Left renal pelvis (tissue), 4 donors: ENCODE measurements at regions not wholly inside any gene's neighbourhood (a gene's known extent, or its start where the extent isn't known, plus 50 kb on each side); places are given as distances from the start of the nearest gene placed in this dataset.
A peak's percentile ranks its signal among the peaks of the same experiment; 100 is the strongest.

Experiments used
- DNase-seq, 4 donors: peaks; one replicate each; pipeline ENCODE4 v3.0.0-alpha.2; 2013; ENCODE audit warnings: low read depth in 4 of 4, low spot score in 3 of 4

- DNase-seq: no peak
Observed at GRCh38 chr6:10060004-10060403, 354.9 kb downstream of the TFAP2A start.

GRCh38 chr6:10054672-10055071 lies 360.2 kb downstream of the TFAP2A start:
- DNase-seq: no peak

- no peak for DNase-seq
Observed at GRCh38 chr6:10051283-10051682, 363.6 kb downstream of the TFAP2A start.

- DNase-seq: no peak
Observed at GRCh38 chr6:10048370-10049297, 366.2 kb downstream of the TFAP2A start.

- DNase-seq: no peak
Observed at GRCh38 chr6:10042280-10042679, 372.6 kb downstream of the TFAP2A start.

- DNase-seq: peak in 2 of 4 donors; percentile 12 to 27
Observed at GRCh38 chr6:10033223-10033829, 381.5 kb downstream of the TFAP2A start.

GRCh38 chr6:10031617-10032016 lies 383.3 kb downstream of the TFAP2A start:
- no peak for DNase-seq

- DNase-seq: no peak
Observed at GRCh38 chr6:10030942-10031537, 383.8 kb downstream of the TFAP2A start.

GRCh38 chr6:10028222-10028621 lies 386.7 kb downstream of the TFAP2A start:
- DNase-seq: no peak

GRCh38 chr6:10019851-10020250 lies 395.0 kb downstream of the TFAP2A start:
- no peak for DNase-seq

GRCh38 chr6:10014557-10014956 lies 400.3 kb downstream of the TFAP2A start:
- DNase-seq: peak in 1 of 4 donors; percentile 7

- DNase-seq: no peak
Observed at GRCh38 chr6:10000551-10000950, 414.3 kb downstream of the TFAP2A start.

GRCh38 chr6:9999796-10000195 lies 415.1 kb downstream of the TFAP2A start:
- no peak for DNase-seq

GRCh38 chr6:9986273-9986672 lies 428.6 kb downstream of the TFAP2A start:
- no peak for DNase-seq

- DNase-seq: no peak
Observed at GRCh38 chr6:9985481-9985880, 429.4 kb downstream of the TFAP2A start.

GRCh38 chr6:9984607-9985006 lies 430.3 kb downstream of the TFAP2A start:
- DNase-seq: no peak

- DNase-seq: no peak
Observed at GRCh38 chr6:9983168-9983567, 431.7 kb downstream of the TFAP2A start.

GRCh38 chr6:9982215-9982614 lies 432.7 kb downstream of the TFAP2A start:
- no peak for DNase-seq

- DNase-seq: no peak
Observed at GRCh38 chr6:9979996-9980395, 434.9 kb downstream of the TFAP2A start.

- no peak for DNase-seq
Observed at GRCh38 chr6:9978480-9978879, 436.4 kb downstream of the TFAP2A start.

GRCh38 chr6:9977411-9977810 lies 437.5 kb downstream of the TFAP2A start:
- peak; percentile 29 to 50 (median 33) for DNase-seq

GRCh38 chr6:9961646-9962045 lies 453.2 kb downstream of the TFAP2A start:
- DNase-seq: no peak
